ENCODE measurements at regions not wholly inside any gene's neighbourhood (a gene's known extent, or its start where the extent isn't known, plus 50 kb on each side); places are given as distances from the start of the nearest gene placed in this dataset.

DNA sequence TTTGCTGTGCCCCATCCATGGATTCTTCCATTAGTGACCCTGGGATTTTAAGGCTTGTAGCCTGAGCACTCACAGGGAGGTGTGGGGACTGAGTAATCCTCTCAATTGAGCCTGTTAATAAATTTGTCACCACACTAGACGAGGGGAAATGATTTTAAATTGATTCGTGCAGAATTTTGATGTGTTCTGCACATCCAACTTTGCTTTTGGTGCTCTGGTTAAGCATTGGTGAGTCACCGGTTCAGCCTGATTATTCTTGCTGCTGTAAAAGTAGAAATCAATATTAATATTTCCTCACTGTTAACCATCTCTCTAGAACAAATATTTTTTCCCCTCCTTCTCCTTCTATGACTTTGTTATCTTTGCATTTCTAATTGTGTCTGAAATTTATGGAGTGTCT is 482.0 kb downstream of the TSN start:
- Histone ChIP-seq H2AFZ (ENCODE audit: low read length) (no peak overlapping the region), H2BK15ac (ENCODE audit: low read length) (no peak overlapping the region), H2AK5ac (ENCODE audit: low read depth, low read length) (no peak overlapping the region), H3K4me1 (ENCODE audit: control insufficient read depth in 2 of 2, insufficient read depth in 1 of 2, low read depth in 1 of 2, low read length in 2 of 2) (no peaks in the 10 kb centered on the region), H2BK120ac (ENCODE audit: low read depth, low read length) (no peak overlapping the region), H3K4me3 (ENCODE audit: low read length in 2 of 2) (no peak overlapping the region), H3K4ac (ENCODE audit: low read length) (no peak overlapping the region), H4K8ac (ENCODE audit: low read depth, low read length) (no peak overlapping the region), H3K23ac (ENCODE audit: low read depth, low read length, poor library complexity) (no peak overlapping the region), H3K9me3 (replicated peaks in 1 of 2; ENCODE audit: control insufficient read depth in 2 of 2, insufficient read depth in 1 of 2, low read depth in 1 of 2, low read length in 2 of 2) (no peaks in the 10 kb centered on the region), H3K14ac (ENCODE audit: low read length) (no peak overlapping the region), H3K18ac (ENCODE audit: low read length) (no peak overlapping the region), H4K91ac (ENCODE audit: low read depth, low read length, poor library complexity) (no peak overlapping the region), H3K27ac (replicated peaks; ENCODE audit: low read length) (no peak overlapping the region), H2BK12ac (ENCODE audit: low read length) (no peak overlapping the region), H2BK5ac (ENCODE audit: low read length) (no peak overlapping the region), H3K36me3 (replicated peaks in 1 of 2; ENCODE audit: control insufficient read depth in 2 of 2, insufficient read depth in 2 of 2, low read length in 2 of 2) (no peaks in the 10 kb centered on the region), H3K79me1 (ENCODE audit: low read depth, low read length) (no peaks in the 10 kb centered on the region), H3K4me2 (ENCODE audit: insufficient read depth, low read length, poor library complexity, severe bottlenecking) (no peak overlapping the region), H3K27me3 (ENCODE audit: control insufficient read depth in 3 of 3, insufficient read depth in 3 of 3, low read depth in 1 of 3, low read length in 3 of 3) (no peaks in the 10 kb centered on the region), H3K9ac (ENCODE audit: low read depth, low read length, poor library complexity) (no peak overlapping the region)
- DNase-seq (ENCODE audit: low spot score): no peak
- no CpG with 5 or more reads among the region's 3 CpGs for WGBS, 2 donors (ENCODE audit: extremely low coverage in 2 of 2, insufficient read length in 2 of 2, insufficient replicate concordance in 1 of 2)

DNA sequence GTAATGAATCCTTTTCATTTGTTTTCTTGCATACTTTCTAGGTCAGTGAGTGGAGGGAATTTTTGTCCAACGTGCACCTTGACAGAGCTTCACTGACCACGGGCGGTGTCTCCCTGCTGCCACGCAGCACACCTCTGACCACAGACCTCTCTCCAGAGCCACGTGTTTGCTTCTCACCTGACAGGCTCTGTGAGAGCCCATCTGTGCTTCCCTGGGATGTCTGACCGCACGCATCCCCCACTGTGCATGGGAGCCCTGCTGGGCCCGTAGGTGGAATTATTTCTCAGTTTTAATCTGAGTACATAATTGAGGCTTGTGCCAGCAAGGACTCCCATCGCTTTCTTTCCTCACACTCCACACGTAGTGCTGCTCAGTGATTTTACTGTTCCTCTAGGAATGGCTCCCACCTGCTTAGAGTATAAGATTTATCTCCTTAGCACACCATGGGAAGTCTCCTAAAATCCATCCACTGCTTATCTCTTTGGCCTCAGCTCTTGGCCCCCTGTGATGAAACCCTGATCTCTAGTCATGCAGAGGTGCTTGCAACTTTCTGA is 482.6 kb downstream of the TSN start:
- no peak for DNase-seq (ENCODE audit: low spot score)
- H3K18ac ChIP-seq (ENCODE audit: low read length): peak overlapping the region; percentile 2
- H2BK12ac ChIP-seq (ENCODE audit: low read length): no peak overlapping the region
- H2BK5ac ChIP-seq (ENCODE audit: low read length): no peak overlapping the region
- H3K27ac ChIP-seq (replicated peaks; ENCODE audit: low read length): no peak overlapping the region
- no CpG with 5 or more reads among the region's 10 CpGs for WGBS, 2 donors (ENCODE audit: extremely low coverage in 2 of 2, insufficient read length in 2 of 2, insufficient replicate concordance in 1 of 2)
- no peak overlapping the region for H2AFZ ChIP-seq (ENCODE audit: low read length)
- H4K8ac ChIP-seq (ENCODE audit: low read depth, low read length): no peak overlapping the region
- H3K4me2 ChIP-seq (ENCODE audit: insufficient read depth, low read length, poor library complexity, severe bottlenecking): no peak overlapping the region
- H3K79me1 ChIP-seq (ENCODE audit: low read depth, low read length): no peaks in the 10 kb centered on the region
- H3K14ac ChIP-seq (ENCODE audit: low read length): no peak overlapping the region
- no peak overlapping the region for H3K23ac ChIP-seq (ENCODE audit: low read depth, low read length, poor library complexity)
- H4K91ac ChIP-seq (ENCODE audit: low read depth, low read length, poor library complexity): no peak overlapping the region
- no peak overlapping the region for H3K9ac ChIP-seq (ENCODE audit: low read depth, low read length, poor library complexity)
- H3K36me3 ChIP-seq (replicated peaks in 1 of 2; ENCODE audit: control insufficient read depth in 2 of 2, insufficient read depth in 2 of 2, low read length in 2 of 2): no peaks in the 10 kb centered on the region
- no peaks in the 10 kb centered on the region for H3K27me3 ChIP-seq (ENCODE audit: control insufficient read depth in 3 of 3, insufficient read depth in 3 of 3, low read depth in 1 of 3, low read length in 3 of 3)
- no peak overlapping the region for H2AK5ac ChIP-seq (ENCODE audit: low read depth, low read length)
- no peak overlapping the region for H2BK15ac ChIP-seq (ENCODE audit: low read length)
- H2BK120ac ChIP-seq (ENCODE audit: low read depth, low read length): no peak overlapping the region
- no peaks in the 10 kb centered on the region for H3K9me3 ChIP-seq (replicated peaks in 1 of 2; ENCODE audit: control insufficient read depth in 2 of 2, insufficient read depth in 1 of 2, low read depth in 1 of 2, low read length in 2 of 2)
- no peak overlapping the region for H3K4me3 ChIP-seq (ENCODE audit: low read length in 2 of 2)
- no peaks in the 10 kb centered on the region for H3K4me1 ChIP-seq (ENCODE audit: control insufficient read depth in 2 of 2, insufficient read depth in 1 of 2, low read depth in 1 of 2, low read length in 2 of 2)
- H3K4ac ChIP-seq (ENCODE audit: low read length): no peak overlapping the region

- no peaks in the 10 kb centered on the region for H3K36me3 ChIP-seq (replicated peaks in 1 of 2; ENCODE audit: control insufficient read depth in 2 of 2, insufficient read depth in 2 of 2, low read length in 2 of 2)
- H2BK120ac ChIP-seq (ENCODE audit: low read depth, low read length): no peak overlapping the region
- H3K27me3 ChIP-seq (ENCODE audit: control insufficient read depth in 3 of 3, insufficient read depth in 3 of 3, low read depth in 1 of 3, low read length in 3 of 3): no peaks in the 10 kb centered on the region
- H3K27ac ChIP-seq (replicated peaks; ENCODE audit: low read length): no peak overlapping the region
- no peaks in the 10 kb centered on the region for H3K4me1 ChIP-seq (ENCODE audit: control insufficient read depth in 2 of 2, insufficient read depth in 1 of 2, low read depth in 1 of 2, low read length in 2 of 2)
- no peak overlapping the region for H2AK5ac ChIP-seq (ENCODE audit: low read depth, low read length)
- DNase-seq (ENCODE audit: low spot score): no peak
- H3K9ac ChIP-seq (ENCODE audit: low read depth, low read length, poor library complexity): no peak overlapping the region
- no peak overlapping the region for H2AFZ ChIP-seq (ENCODE audit: low read length)
- no peak overlapping the region for H3K23ac ChIP-seq (ENCODE audit: low read depth, low read length, poor library complexity)
- no peak overlapping the region for H3K14ac ChIP-seq (ENCODE audit: low read length)
- H3K9me3 ChIP-seq (replicated peaks in 1 of 2; ENCODE audit: control insufficient read depth in 2 of 2, insufficient read depth in 1 of 2, low read depth in 1 of 2, low read length in 2 of 2): no peaks in the 10 kb centered on the region
- H3K4me2 ChIP-seq (ENCODE audit: insufficient read depth, low read length, poor library complexity, severe bottlenecking): no peak overlapping the region
- H3K79me1 ChIP-seq (ENCODE audit: low read depth, low read length): no peaks in the 10 kb centered on the region
- no peak overlapping the region for H2BK12ac ChIP-seq (ENCODE audit: low read length)
- no peak overlapping the region for H4K91ac ChIP-seq (ENCODE audit: low read depth, low read length, poor library complexity)
- no peak overlapping the region for H3K4me3 ChIP-seq (ENCODE audit: low read length in 2 of 2)
- H3K4ac ChIP-seq (ENCODE audit: low read length): no peak overlapping the region
- WGBS, 2 donors (ENCODE audit: extremely low coverage in 2 of 2, insufficient read length in 2 of 2, insufficient replicate concordance in 1 of 2): no CpG with 5 or more reads among the region's 9 CpGs
- no peak overlapping the region for H2BK5ac ChIP-seq (ENCODE audit: low read length)
- H3K18ac ChIP-seq (ENCODE audit: low read length): no peak overlapping the region
- H2BK15ac ChIP-seq (ENCODE audit: low read length): no peak overlapping the region
- H4K8ac ChIP-seq (ENCODE audit: low read depth, low read length): no peak overlapping the region
Measured at GRCh38 chr2:122239440-122239839, 484.0 kb downstream of the TSN start.

DNA sequence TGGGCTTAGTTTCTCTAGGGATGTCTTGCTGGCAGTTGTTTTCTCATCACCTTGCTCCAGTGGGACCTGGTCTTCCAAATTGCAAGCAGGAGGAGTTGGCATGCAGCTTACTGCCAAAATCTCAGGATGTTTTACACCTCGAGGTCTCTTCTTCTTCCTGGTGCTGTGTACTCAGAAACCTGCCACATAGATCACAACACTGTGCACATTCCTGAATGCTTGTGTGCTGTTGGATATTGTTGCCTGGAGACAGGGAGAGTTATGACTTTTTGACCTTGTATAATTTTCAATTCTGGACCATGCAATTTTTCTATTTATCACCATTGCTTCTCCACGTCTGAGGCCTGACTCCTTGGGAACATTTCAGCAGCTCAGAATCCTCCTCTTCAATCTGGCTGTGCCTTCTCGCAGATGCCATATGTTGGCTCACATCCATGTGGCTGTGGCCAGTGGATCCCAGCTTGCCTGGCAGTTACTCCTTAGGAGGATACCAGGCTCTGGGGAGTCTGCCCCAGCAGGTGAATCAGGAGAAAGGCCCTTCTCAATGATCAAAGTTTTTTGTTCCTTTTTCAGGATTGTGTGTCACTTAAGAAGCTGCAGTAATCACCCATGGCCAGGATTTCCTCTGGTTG is 489.3 kb downstream of the TSN start:
- WGBS, 2 donors (ENCODE audit: extremely low coverage in 2 of 2, insufficient read length in 2 of 2, insufficient replicate concordance in 1 of 2): no CpG with 5 or more reads among the region's 3 CpGs

More for the DNA sequence above, 489.3 kb downstream of the TSN start:
- H3K23ac ChIP-seq (ENCODE audit: low read depth, low read length, poor library complexity): no peak overlapping the region
- H4K91ac ChIP-seq (ENCODE audit: low read depth, low read length, poor library complexity): no peak overlapping the region
- H3K4me2 ChIP-seq (ENCODE audit: insufficient read depth, low read length, poor library complexity, severe bottlenecking): no peak overlapping the region
- H3K4me3 ChIP-seq (ENCODE audit: low read length in 2 of 2): no peak overlapping the region
- H2BK12ac ChIP-seq (ENCODE audit: low read length): no peak overlapping the region
- H2AFZ ChIP-seq (ENCODE audit: low read length): no peak overlapping the region
- no peak overlapping the region for H3K18ac ChIP-seq (ENCODE audit: low read length)
- H3K9ac ChIP-seq (ENCODE audit: low read depth, low read length, poor library complexity): no peak overlapping the region
- H3K4me1 ChIP-seq (ENCODE audit: control insufficient read depth in 2 of 2, insufficient read depth in 1 of 2, low read depth in 1 of 2, low read length in 2 of 2): no peaks in the 10 kb centered on the region
- no peak overlapping the region for H2AK5ac ChIP-seq (ENCODE audit: low read depth, low read length)
- DNase-seq (ENCODE audit: low spot score): no peak
- no peak overlapping the region for H3K14ac ChIP-seq (ENCODE audit: low read length)
- no peaks in the 10 kb centered on the region for H3K79me1 ChIP-seq (ENCODE audit: low read depth, low read length)
- no peak overlapping the region for H3K4ac ChIP-seq (ENCODE audit: low read length)
- H4K8ac ChIP-seq (ENCODE audit: low read depth, low read length): no peak overlapping the region
- no peak overlapping the region for H3K27ac ChIP-seq (replicated peaks; ENCODE audit: low read length)
- no peak overlapping the region for H2BK120ac ChIP-seq (ENCODE audit: low read depth, low read length)
- H3K9me3 ChIP-seq (replicated peaks in 1 of 2; ENCODE audit: control insufficient read depth in 2 of 2, insufficient read depth in 1 of 2, low read depth in 1 of 2, low read length in 2 of 2): no peaks in the 10 kb centered on the region
- H2BK15ac ChIP-seq (ENCODE audit: low read length): no peak overlapping the region
- H2BK5ac ChIP-seq (ENCODE audit: low read length): no peak overlapping the region
- no peaks in the 10 kb centered on the region for H3K27me3 ChIP-seq (ENCODE audit: control insufficient read depth in 3 of 3, insufficient read depth in 3 of 3, low read depth in 1 of 3, low read length in 3 of 3)
- H3K36me3 ChIP-seq (replicated peaks in 1 of 2; ENCODE audit: control insufficient read depth in 2 of 2, insufficient read depth in 2 of 2, low read length in 2 of 2): no peaks in the 10 kb centered on the region

Data from neuronal stem cell (in vitro differentiated cells).